Stimulated activated CD4-positive, alpha-beta T cell treated with anti-CD3 and anti-CD28 coated beads, Interleukin-15, amount 100 ng/mL, for 24 hours (primary cell): ENCODE measurements at regions not wholly inside any gene's neighbourhood (a gene's known extent, or its start where the extent isn't known, plus 50 kb on each side); places are given as distances from the start of the nearest gene placed in this dataset.
A peak's percentile ranks its signal among the peaks of the same experiment; 100 is the strongest.

Source experiments
- DNase-seq: peaks from one replicate; pipeline ENCODE4 v3.0.0-alpha.2; 2020

- DNase-seq = no peak
These were observed 51.5 kb downstream of the SST start for GRCh38 chr3:187618722-187619121.

- no peak for DNase-seq
These were observed 53.0 kb downstream of the SST start for GRCh38 chr3:187617213-187617612.

GRCh38 chr3:187616307-187616972 lies 53.8 kb downstream of the SST start:
- peak; percentile 77 for DNase-seq

GRCh38 chr3:187615630-187616029 lies 54.6 kb downstream of the SST start:
- no peak for DNase-seq

GRCh38 chr3:187612656-187613055 lies 57.5 kb downstream of the SST start:
- no peak for DNase-seq

GRCh38 chr3:187610981-187611511 lies 59.1 kb downstream of the SST start:
- DNase-seq = no peak

- no peak for DNase-seq
These were observed 75.9 kb downstream of the SST start for GRCh38 chr3:187594272-187594671.

GRCh38 chr3:187593451-187593850 lies 76.7 kb downstream of the SST start:
- no peak for DNase-seq

- no peak for DNase-seq
These were observed 79.2 kb downstream of the SST start for GRCh38 chr3:187590861-187591576.

GRCh38 chr3:187587076-187587475 lies 83.1 kb downstream of the SST start:
- DNase-seq = no peak

GRCh38 chr3:187586226-187586625 lies 84.0 kb downstream of the SST start:
- DNase-seq = no peak

GRCh38 chr3:187572441-187572840 lies 97.8 kb downstream of the SST start:
- DNase-seq = no peak

- no peak for DNase-seq
These were observed 98.5 kb downstream of the SST start for GRCh38 chr3:187571701-187572100.

GRCh38 chr3:187570776-187571175 lies 99.4 kb downstream of the SST start:
- no peak for DNase-seq

GRCh38 chr3:187568171-187568570 lies 102.0 kb downstream of the SST start:
- DNase-seq = no peak

GRCh38 chr3:187567661-187568121 lies 102.5 kb downstream of the SST start:
- DNase-seq = no peak

- DNase-seq = no peak
These were observed 103.2 kb downstream of the SST start for GRCh38 chr3:187567021-187567420.

- DNase-seq = no peak
These were observed 104.5 kb downstream of the SST start for GRCh38 chr3:187565701-187566100.

GRCh38 chr3:187558990-187559389 lies 111.2 kb downstream of the SST start:
- no peak for DNase-seq

GRCh38 chr3:187551416-187551815 lies 118.8 kb downstream of the SST start:
- no peak for DNase-seq

- no peak for DNase-seq
These were observed 119.7 kb downstream of the SST start for GRCh38 chr3:187550446-187550845.

- DNase-seq = no peak
These were observed 124.8 kb downstream of the SST start for GRCh38 chr3:187545366-187545765.

GRCh38 chr3:187544326-187544725 lies 125.9 kb downstream of the SST start:
- DNase-seq = no peak

- DNase-seq = no peak
These were observed 129.3 kb downstream of the SST start for GRCh38 chr3:187540847-187541246.
